PC-3 (cell line): ENCODE measurements at regions not wholly inside any gene's neighbourhood (a gene's known extent, or its start where the extent isn't known, plus 50 kb on each side); places are given as distances from the start of the nearest gene placed in this dataset.

ENCODE experiments used
- CTCF ChIP-seq: fragments of 300-600 bp; sonication (generic); conservative IDR thresholded peaks from 2 replicates; pipeline ENCODE4 v1.5.1; 2017; ENCODE audit warnings: antibody characterized with exemption, low read depth, mild to moderate bottlenecking, low read length
- EZH2 ChIP-seq: fragments of 300-600 bp; sonication (generic); IDR thresholded peaks from one replicate; pipeline ENCODE4 v1.6.1; 2017; ENCODE audit warnings: antibody characterized with exemption, mild to moderate bottlenecking, low read length; ENCODE audit not compliant: unreplicated experiment

DNA sequence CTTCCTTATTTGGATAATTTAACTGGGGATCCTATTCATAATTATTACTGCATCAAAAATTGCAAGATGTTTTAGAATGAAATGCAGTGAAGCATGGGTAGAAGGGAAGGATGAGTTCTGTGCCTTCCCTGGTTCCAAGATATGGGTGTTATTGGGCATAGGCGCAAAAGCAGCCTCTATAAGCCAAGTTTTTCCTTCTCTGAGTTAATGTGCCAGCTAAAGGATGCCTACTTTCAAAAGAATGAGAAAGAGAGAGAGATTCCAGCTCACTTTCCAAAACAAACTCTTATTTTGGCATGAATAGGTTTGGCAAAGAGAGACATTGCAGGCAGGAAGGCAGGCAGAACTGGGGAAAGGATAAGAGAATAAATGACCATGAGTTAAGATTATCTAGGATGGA lies 270.2 kb downstream of the TAFA4 start:
- TF ChIP-seq CTCF (no peak), EZH2 (no peak)
